GM10248 (cell line): ENCODE measurements at regions not wholly inside any gene's neighbourhood (a gene's known extent, or its start where the extent isn't known, plus 50 kb on each side); places are given as distances from the start of the nearest gene placed in this dataset.
"Not testable (repeated sequence)": the region's sequence is repeated elsewhere in the genome, so short reads cannot be mapped to it uniquely, and the experiment has no call there.

Experiments
- CTCF ChIA-PET: fragments of 300-600 bp; sonication (Branson Sonifier 250); formaldehyde crosslinking; extraction: SDS; loops from one replicate; lab custom pipeline; 2021; ENCODE audit warnings: antibody characterized with exemption; lab: Yijun Ruan, JAX
- POLR2A ChIA-PET: fragments of 350-650 bp; sonication (Branson Sonifier 250); formaldehyde crosslinking; extraction: SDS; loops from one replicate; lab custom pipeline; 2020; ENCODE audit warnings: antibody characterized with exemption; lab: Yijun Ruan, JAX
- DNase-seq: peaks from one replicate; pipeline ENCODE4 v3.0.0; 2012; ENCODE audit errors: extremely low spot score
- CTCF ChIP-seq: IDR thresholded peaks from 2 replicates; pipeline ENCODE4 v1.5.1; 2012; ENCODE audit warnings: mild to moderate bottlenecking, low read depth; ENCODE audit errors: extremely low read depth, missing control alignments, control extremely low read depth

DNA sequence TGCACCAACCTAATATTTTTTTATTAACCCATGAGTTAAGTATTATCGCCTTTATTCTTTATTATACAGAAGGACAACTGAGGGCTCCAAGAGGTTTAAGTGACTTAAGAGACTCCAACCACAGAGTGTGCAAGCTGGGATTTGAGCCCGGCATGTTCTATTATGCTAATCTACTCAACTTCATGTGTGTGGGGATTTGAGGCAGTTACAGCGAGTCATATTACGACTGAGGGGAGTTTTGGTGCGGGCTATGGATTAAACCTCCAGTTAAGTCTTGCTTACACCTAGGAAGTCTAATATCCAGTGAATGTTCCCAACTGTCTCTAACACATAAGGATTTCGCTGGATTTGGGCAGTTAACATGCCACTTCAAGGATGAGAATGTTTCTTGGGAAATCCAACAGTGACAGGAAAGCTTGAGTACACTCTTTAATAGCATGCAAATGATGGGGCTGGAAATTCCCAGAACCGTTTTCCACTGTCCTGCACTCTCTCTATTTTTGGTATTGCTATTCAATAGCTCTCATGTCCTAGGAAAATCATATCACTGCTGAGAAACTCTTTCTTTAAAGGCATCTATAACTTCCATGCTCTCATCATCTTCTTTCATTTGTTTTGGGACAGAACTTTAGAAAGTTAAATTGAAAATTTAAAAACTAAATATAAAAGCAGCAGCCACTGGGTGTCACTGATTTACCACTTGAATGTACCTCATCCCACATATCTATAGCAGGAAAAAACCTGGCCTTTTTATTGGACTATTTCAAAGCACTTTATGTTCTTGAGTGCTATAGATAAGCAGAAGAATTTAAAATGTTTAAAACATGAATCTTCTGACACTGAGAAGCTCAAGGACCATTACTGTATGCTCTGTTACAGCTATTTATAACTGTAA lies 165.1 kb upstream of the TTC29 start:
- CTCF ChIA-PET, result interaction anchor here (1.0 to 1.3 kb wide), 2 partner anchors 13 to 16 kb away, joined by 3 read pairs; no protein-coding TSS in a partner anchor
- POLR2A ChIA-PET, result no interaction called here
- DNase-seq, result no peak
- TF ChIP-seq CTCF, result no peak

DNA sequence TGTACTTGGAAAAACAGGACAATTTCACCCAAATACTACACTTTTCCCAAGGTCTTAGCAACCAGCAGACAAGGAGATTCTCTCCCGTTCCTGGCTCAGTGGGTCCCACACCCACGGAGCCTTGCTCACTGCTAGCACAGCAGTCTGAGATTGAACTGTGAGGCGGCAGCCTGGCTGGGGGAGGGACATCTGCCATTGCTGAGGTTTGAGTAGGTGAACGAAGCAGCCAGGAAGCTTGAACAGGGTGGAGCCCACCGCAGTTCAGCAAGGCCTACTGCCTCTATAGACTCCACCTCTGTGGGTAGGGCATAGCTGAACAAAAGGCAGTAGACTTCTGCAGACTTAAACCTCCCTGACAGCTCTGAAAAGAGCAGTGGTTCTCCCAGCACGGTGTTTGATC lies 166.5 kb upstream of the TTC29 start:
- not testable (repeated sequence) for DNase-seq
- ChIA-PET POLR2A (interaction anchor here (0.6 kb wide), 1 partner anchor 1219 kb away, joined by 4 read pairs; no protein-coding TSS in a partner anchor), CTCF (interaction anchor here (1.3 kb wide), 1 partner anchor 14 kb away, joined by 3 read pairs; no protein-coding TSS in a partner anchor)

DNA sequence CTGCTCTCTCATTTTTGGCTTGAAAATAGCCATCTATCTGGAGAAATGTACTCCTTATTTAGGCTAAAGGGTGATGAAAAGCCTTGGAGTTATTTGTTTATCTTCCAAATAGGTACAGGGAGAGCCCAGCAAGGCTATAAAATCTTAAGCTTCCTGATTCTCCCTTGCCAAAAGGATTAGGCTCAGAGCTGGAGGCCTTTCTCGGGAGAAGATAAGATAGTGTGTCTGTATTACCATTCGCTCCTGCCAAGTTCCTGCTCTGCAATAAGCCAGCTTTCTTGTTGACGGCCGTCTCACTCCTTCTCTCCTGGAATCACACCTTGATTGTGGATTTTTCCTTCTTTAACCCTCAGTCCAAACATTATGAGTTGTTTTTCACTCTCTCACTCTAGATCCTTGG lies 171.8 kb upstream of the TTC29 start:
- POLR2A ChIA-PET, result no interaction called here
- no peak for DNase-seq
- no peak for TF ChIP-seq CTCF
- CTCF ChIA-PET, result no interaction called here

- no peak for DNase-seq
- no peak for TF ChIP-seq CTCF
- ChIA-PET POLR2A (no interaction called here), CTCF (interaction anchor here (1.4 kb wide), 1 partner anchor 21 kb away, joined by 3 read pairs; no protein-coding TSS in a partner anchor)
These were observed 172.9 kb upstream of the TTC29 start for GRCh38 chr4:147118528-147118927.

DNA sequence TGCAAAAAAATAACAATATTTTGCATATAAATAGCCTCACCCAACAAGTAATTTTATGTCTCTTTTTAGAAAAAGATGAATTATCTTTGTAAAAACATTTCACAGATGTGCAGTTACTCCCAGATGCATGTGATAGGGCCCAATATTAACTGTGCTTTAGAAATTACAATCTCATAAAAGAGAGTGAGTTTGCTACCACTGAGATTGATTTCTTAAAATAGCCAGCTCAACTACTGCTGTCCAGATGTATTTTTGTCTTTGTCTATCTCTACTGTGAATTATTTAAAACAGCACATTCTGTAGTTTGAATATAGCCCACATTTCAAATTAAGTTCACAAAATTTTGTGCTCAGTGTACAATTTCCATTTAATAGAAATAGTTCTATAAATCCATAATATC lies 177.0 kb upstream of the TTC29 start:
- TF ChIP-seq CTCF, result no peak
- no peak for DNase-seq
- POLR2A ChIA-PET, result no interaction called here
- CTCF ChIA-PET, result interaction anchor here (1.0 kb wide), 2 partner anchors 10 to 26 kb away, joined by 3 to 5 read pairs; no protein-coding TSS in a partner anchor

DNA sequence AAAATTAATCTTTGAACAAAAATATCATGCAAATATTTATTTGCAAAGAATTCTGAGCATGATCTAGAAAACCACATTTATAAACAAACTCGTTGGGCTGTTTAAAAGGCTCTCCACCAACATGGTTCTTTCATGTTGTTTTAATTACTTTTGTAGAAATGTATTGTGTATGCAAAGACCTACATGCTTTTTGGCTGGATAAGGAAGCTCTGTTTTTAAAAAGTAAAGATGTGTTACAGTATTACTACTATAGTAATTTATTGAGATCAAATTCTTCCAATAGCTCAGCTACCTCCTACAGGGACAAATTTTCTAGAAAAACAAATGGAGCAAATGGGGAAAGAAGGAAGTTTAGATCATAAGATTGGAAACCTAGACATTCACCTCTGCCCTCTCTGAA lies 177.5 kb upstream of the TTC29 start:
- no peak for DNase-seq
- no peak for TF ChIP-seq CTCF
- CTCF ChIA-PET, result interaction anchor here (1.0 kb wide), 2 partner anchors 10 to 26 kb away, joined by 3 to 5 read pairs; no protein-coding TSS in a partner anchor
- POLR2A ChIA-PET, result no interaction called here

GRCh38 chr4:147128787-147129186 lies 183.1 kb upstream of the TTC29 start:
- DNase-seq, result no peak
- POLR2A ChIA-PET, result no interaction called here
- no peak for TF ChIP-seq CTCF
- CTCF ChIA-PET, result no interaction called here
